Upper lobe of left lung (tissue), 6 donors: ENCODE measurements at regions not wholly inside any gene's neighbourhood (a gene's known extent, or its start where the extent isn't known, plus 50 kb on each side); places are given as distances from the start of the nearest gene placed in this dataset.
"Not testable (repeated sequence)": the region's sequence is repeated elsewhere in the genome, so short reads cannot be mapped to it uniquely, and the experiment has no call there.

Experiments used
- ATAC-seq, 2 donors: fragments of 200-7000 bp; cut with Tn5 transposase; one replicate each; pipeline ENCODE4 v1.9.1; 2022; ENCODE audit warnings: mild to moderate bottlenecking in 2 of 2, moderate library complexity in 2 of 2; ENCODE audit not compliant: low FRiP score in 2 of 2
- DNase-seq, 2 donors: peaks; one replicate each; pipeline ENCODE4 v3.0.0-alpha.2; 2019 to 2020
- H3K27ac ChIP-seq, 4 donors: fragments of 200-600 bp; sonication (generic); one replicate each; pipeline ENCODE4 v1.5.1; 2016 to 2019
- H3K27me3 ChIP-seq, 4 donors: fragments of 200-600 bp; sonication (generic); one replicate each; pipeline ENCODE4 v1.5.1; 2017 to 2019
- H3K36me3 ChIP-seq, 4 donors: fragments of 200-600 bp; sonication (generic); one replicate each; pipeline ENCODE4 v1.5.1; 2016 to 2019
- H3K4me1 ChIP-seq, 4 donors: fragments of 200-600 bp; sonication (generic); one replicate each; pipeline ENCODE4 v1.5.1; 2018 to 2019
- H3K4me3 ChIP-seq, 4 donors: fragments of 200-600 bp; sonication (generic); one replicate each; pipeline ENCODE4 v1.5.1; 2017 to 2019; ENCODE audit warnings: mild to moderate bottlenecking in 2 of 4, moderate library complexity in 1 of 4
- H3K9me3 ChIP-seq, 4 donors: fragments of 200-600 bp; sonication (generic); one replicate each; pipeline ENCODE4 v1.5.1; 2018 to 2019
- EP300 ChIP-seq, 4 donors: sonication (generic); formaldehyde crosslinking; IDR thresholded peaks; one replicate each; pipeline ENCODE4 v1.5.1; 2017; ENCODE audit warnings: antibody characterized with exemption in 4 of 4, control low read depth in 2 of 4
- POLR2A ChIP-seq, 4 donors: fragments of 450-650 bp; IDR thresholded peaks; one replicate each; pipeline ENCODE4 v1.5.1; 2016 to 2017; ENCODE audit warnings: antibody characterized with exemption in 4 of 4, mild to moderate bottlenecking in 2 of 4
- POLR2AphosphoS5 ChIP-seq, 2 donors: sonication (generic); formaldehyde crosslinking; IDR thresholded peaks; one replicate each; pipeline ENCODE4 v1.5.1; 2017; ENCODE audit warnings: antibody characterized with exemption in 2 of 2
- WGBS, 2 donors: methylation state at CpG; one replicate each; pipeline ENCODE4 v1.1.5; 2017 to 2018; 5-methylcytosine and 5-hydroxymethylcytosine counted together
- TF ChIP-seq, protein P1 (sequence below), 6 experiments: fragments of 450-650 bp in 4 of 6; fragments of 200-600 bp in 2 of 6; sonication (generic) in 2 of 6; IDR thresholded peaks; one replicate each; pipeline ENCODE4 v1.5.1; 2016 to 2019; ENCODE audit warnings: antibody characterized with exemption in 6 of 6
- donor health status: DM: no; HTN: no; CAD: no; lungs with moderate emphysema.
- donor health status: DM: no; HTN: yes; CAD: no; lungs with severe emphysema.

DNA sequence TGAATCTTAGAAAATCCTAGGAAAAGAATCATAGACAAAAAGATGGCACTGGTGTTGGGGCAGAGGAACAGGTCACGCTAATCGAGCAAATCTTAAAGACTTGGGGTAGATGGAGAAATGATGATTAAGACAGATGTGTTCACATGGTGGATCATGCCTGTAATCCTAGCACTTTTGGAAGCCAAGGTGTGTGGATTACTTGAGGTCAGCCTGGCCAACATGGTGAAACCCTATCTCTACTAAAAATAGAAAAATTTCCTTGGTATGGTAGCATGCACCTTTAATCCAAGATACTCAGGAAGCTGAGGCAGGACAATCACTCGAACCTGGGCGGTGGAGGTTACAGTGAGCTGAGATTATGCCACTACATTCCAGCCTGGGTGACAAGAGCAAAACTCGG is 145.7 kb upstream of the HSFY2 start:
- no peak for TF ChIP-seq EP300 (IDR thresholded peaks at IDR 0.05)
- TF ChIP-seq POLR2A (IDR thresholded peaks at IDR 0.05), result no peak
- TF ChIP-seq POLR2AphosphoS5 (IDR thresholded peaks at IDR 0.05), result no peak
- TF ChIP-seq, protein P1, sequence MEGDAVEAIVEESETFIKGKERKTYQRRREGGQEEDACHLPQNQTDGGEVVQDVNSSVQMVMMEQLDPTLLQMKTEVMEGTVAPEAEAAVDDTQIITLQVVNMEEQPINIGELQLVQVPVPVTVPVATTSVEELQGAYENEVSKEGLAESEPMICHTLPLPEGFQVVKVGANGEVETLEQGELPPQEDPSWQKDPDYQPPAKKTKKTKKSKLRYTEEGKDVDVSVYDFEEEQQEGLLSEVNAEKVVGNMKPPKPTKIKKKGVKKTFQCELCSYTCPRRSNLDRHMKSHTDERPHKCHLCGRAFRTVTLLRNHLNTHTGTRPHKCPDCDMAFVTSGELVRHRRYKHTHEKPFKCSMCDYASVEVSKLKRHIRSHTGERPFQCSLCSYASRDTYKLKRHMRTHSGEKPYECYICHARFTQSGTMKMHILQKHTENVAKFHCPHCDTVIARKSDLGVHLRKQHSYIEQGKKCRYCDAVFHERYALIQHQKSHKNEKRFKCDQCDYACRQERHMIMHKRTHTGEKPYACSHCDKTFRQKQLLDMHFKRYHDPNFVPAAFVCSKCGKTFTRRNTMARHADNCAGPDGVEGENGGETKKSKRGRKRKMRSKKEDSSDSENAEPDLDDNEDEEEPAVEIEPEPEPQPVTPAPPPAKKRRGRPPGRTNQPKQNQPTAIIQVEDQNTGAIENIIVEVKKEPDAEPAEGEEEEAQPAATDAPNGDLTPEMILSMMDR (IDR thresholded peaks at IDR 0.05), result no peak
- Histone ChIP-seq H3K4me3 (no peak overlapping the region), H3K27me3 (no peaks in the 10 kb centered on the region), H3K36me3 (no peaks in the 10 kb centered on the region), H3K4me1 (no peaks in the 10 kb centered on the region), H3K27ac (no peak overlapping the region), H3K9me3 (no peaks in the 10 kb centered on the region)
- ATAC-seq (no peak), DNase-seq (no peak)
- WGBS, 2 donors, result 83% methylated on average over 5 of the region's 5 CpGs; no CpG with 5 or more reads in 1 of the 2 donors

DNA sequence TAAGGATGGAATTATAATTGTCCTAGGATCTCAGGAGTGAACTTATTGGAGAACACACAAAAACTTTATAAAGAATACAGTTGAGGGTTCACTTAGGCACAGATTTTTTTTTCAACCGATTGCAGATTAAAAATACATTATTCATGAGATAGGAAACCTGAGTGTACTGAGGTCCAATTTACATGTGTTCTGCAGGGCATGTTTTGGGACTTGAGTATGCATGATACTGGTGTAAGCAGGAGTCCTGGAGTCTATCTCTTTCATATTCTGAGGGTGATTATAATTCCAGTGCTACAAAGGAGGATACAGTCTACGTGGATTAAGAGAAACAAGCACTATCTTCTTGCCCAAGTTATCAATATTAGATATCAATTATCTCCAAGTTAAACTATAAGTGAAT is 139.3 kb upstream of the HSFY2 start:
- DNase-seq (no peak), ATAC-seq (no peak)
- no peak overlapping the region for H3K4me3 ChIP-seq
- H3K36me3 ChIP-seq, result no peaks in the 10 kb centered on the region
- no peak for TF ChIP-seq EP300 (IDR thresholded peaks at IDR 0.05)
- TF ChIP-seq POLR2AphosphoS5 (IDR thresholded peaks at IDR 0.05), result no peak
- TF ChIP-seq, protein P1 (IDR thresholded peaks at IDR 0.05), result no peak
- H3K27me3 ChIP-seq, result no peaks in the 10 kb centered on the region
- WGBS, 2 donors, result 87% methylated on average over 2 of the region's 2 CpGs; no CpG with 5 or more reads in 1 of the 2 donors
- no peaks in the 10 kb centered on the region for H3K9me3 ChIP-seq
- H3K4me1 ChIP-seq, result no peaks in the 10 kb centered on the region
- no peak overlapping the region for H3K27ac ChIP-seq

DNA sequence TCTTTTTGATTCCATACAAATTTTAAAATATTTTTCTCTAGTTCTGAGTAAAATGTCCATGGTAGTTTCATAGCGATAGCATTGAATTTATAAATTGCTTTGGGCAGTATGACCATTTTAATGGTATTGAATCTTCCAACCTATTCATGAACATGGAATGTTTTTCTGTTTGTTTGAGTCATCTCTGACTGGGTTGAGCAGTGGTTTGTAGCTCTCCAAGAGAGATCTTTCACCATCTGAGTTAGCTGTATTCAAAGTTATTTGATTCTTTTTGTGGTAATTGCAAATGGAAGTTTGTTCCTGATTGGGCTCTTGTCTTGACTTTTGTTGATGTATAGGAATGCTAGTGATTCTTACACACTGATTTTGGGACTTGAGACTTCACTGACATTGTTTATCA is 136.3 kb upstream of the HSFY2 start:
- WGBS, 2 donors, result 100% methylated on average over 1 of the region's 1 CpG; no CpG with 5 or more reads in 1 of the 2 donors
- DNase-seq (no peak), ATAC-seq (no peak)
- Histone ChIP-seq H3K27me3 (no peaks in the 10 kb centered on the region), H3K27ac (no peak overlapping the region), H3K9me3 (no peaks in the 10 kb centered on the region), H3K4me1 (no peaks in the 10 kb centered on the region), H3K4me3 (no peak overlapping the region), H3K36me3 (no peaks in the 10 kb centered on the region)
- TF ChIP-seq POLR2AphosphoS5 (IDR thresholded peaks at IDR 0.05) (no peak), EP300 (IDR thresholded peaks at IDR 0.05) (no peak), POLR2A (IDR thresholded peaks at IDR 0.05) (no peak)
- TF ChIP-seq, protein P1 (IDR thresholded peaks at IDR 0.05), result no peak

DNA sequence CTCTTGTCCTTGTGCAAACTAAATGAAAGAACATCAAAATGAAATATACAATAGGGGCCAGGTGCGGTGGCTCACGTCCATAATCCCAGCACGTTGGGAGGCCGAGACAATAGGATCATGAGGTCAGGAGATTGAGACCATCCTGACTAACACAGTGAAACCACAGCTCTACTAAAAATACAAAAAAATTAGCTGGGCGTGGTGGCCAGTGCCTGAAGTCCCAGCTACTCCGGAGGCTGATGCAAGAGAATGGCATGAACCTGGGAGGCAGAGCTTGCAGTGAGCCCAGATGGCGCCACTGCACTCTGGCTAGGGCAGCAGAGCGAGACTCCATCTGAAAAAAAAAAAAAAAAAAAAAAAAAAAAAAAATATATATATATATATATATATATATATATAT is 132.7 kb upstream of the HSFY2 start:
- H3K4me3 ChIP-seq, H3K4me1 ChIP-seq, H3K36me3 ChIP-seq, H3K27me3 ChIP-seq, H3K9me3 ChIP-seq, H3K27ac ChIP-seq, ATAC-seq, DNase-seq: not testable (repeated sequence)
- 89% methylated on average over 6 of the region's 8 CpGs; no CpG with 5 or more reads in 1 of the 2 donors for WGBS, 2 donors

DNA sequence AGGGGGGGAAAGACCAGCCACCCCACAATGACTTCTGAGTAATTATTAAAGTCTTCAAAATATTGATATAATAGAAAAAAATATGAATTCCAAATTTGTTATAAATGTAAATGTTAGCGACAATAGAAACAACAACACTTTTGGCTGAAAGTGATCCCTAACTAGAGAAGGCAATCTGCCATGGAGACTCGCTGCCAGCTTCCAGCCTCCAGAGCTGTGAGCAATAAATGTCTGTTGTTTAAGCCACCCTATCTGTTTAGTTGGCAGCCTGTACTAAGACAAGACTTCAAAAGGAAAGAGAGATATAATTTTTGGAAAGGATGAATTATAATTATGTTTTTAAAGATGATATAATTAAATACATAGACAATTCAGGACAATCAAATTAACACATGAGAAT is 130.8 kb upstream of the HSFY2 start:
- DNase-seq (no peak), ATAC-seq (no peak)
- H3K4me1 ChIP-seq, result no peaks in the 10 kb centered on the region
- no peaks in the 10 kb centered on the region for H3K27me3 ChIP-seq
- no peaks in the 10 kb centered on the region for H3K9me3 ChIP-seq
- no peak for TF ChIP-seq POLR2AphosphoS5 (IDR thresholded peaks at IDR 0.05)
- no peak for TF ChIP-seq POLR2A (IDR thresholded peaks at IDR 0.05)
- no peak for TF ChIP-seq EP300 (IDR thresholded peaks at IDR 0.05)
- TF ChIP-seq, protein P1 (IDR thresholded peaks at IDR 0.05), result no peak
- H3K27ac ChIP-seq, result no peak overlapping the region
- no peak overlapping the region for H3K4me3 ChIP-seq
- no peaks in the 10 kb centered on the region for H3K36me3 ChIP-seq
- 53% methylated on average over 2 of the region's 2 CpGs; no CpG with 5 or more reads in 1 of the 2 donors for WGBS, 2 donors
